Fibroblast of lung (primary cell): ENCODE measurements at regions not wholly inside any gene's neighbourhood (a gene's known extent, or its start where the extent isn't known, plus 50 kb on each side); places are given as distances from the start of the nearest gene placed in this dataset.

Source experiments
- EZH2 ChIP-seq: IDR thresholded peaks from 2 replicates; pipeline ENCODE4 v1.5.1; 2012; ENCODE audit warnings: low read length, control low read depth, mild to moderate bottlenecking; ENCODE audit errors: missing control alignments
- TF ChIP-seq, protein P1 (sequence below), 2 donors: IDR thresholded peaks in 1 of 2; conservative IDR thresholded peaks in 1 of 2; 1 replicate in 1 of 2; 2 replicates in 1 of 2; pipeline ENCODE4 v1.5.1; 2011 to 2012; ENCODE audit warnings: low read length in 2 of 2, control low read depth in 1 of 2, inconsistent platforms in 1 of 2, low read depth in 1 of 2, mild to moderate bottlenecking in 1 of 2

DNA sequence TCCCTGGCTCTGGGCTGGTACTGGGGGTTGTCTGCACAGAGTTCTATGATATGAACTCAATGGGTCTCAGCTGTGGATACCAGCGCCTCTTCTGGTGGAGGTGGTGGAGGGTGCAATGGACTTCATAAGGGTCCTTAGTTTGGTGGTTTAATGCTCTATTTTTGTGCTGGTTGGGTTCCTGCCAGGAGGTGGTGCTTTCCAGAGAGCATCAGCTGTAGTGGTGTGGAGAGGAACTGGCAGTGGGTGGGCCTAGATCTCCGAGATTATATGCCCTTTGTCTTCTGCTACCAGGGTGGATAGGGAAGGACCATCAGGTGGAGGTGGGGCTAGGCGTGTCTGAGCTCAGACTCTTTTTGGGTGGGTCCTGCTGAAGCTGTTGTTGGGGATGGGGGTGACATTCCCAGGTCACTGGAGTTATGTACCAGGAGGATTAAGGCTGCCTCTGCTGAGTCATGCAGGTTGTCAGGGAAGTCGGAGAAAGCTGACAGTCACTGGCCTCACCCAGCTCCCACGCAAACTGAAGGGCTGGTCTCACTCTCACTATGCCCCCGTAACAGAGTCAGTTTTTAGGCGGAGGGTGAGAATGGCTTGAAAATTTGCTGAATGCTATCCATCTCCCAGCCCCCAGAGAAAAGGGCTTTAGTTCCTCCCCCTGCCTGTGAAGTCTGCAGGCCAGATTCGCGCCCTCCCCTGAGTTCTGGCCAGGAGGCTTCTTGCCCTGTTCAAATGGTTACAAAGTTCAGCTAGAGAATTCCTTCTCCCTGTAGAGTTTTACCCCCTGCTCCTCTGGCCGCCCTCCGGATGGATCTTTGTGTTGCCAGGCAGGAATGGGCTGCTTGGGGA is 902.9 kb downstream of the LTN1 start:
- TF ChIP-seq, protein P1, sequence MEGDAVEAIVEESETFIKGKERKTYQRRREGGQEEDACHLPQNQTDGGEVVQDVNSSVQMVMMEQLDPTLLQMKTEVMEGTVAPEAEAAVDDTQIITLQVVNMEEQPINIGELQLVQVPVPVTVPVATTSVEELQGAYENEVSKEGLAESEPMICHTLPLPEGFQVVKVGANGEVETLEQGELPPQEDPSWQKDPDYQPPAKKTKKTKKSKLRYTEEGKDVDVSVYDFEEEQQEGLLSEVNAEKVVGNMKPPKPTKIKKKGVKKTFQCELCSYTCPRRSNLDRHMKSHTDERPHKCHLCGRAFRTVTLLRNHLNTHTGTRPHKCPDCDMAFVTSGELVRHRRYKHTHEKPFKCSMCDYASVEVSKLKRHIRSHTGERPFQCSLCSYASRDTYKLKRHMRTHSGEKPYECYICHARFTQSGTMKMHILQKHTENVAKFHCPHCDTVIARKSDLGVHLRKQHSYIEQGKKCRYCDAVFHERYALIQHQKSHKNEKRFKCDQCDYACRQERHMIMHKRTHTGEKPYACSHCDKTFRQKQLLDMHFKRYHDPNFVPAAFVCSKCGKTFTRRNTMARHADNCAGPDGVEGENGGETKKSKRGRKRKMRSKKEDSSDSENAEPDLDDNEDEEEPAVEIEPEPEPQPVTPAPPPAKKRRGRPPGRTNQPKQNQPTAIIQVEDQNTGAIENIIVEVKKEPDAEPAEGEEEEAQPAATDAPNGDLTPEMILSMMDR (conservative IDR thresholded peaks at IDR 0.05 in 1 of 2, IDR thresholded peaks at IDR 0.05 in 1 of 2; ENCODE audit: low read depth in 1 of 2, low read length in 2 of 2) = no peak
- no peak for TF ChIP-seq EZH2
